Spleen (tissue), 11 donors: ENCODE measurements at regions not wholly inside any gene's neighbourhood (a gene's known extent, or its start where the extent isn't known, plus 50 kb on each side); places are given as distances from the start of the nearest gene placed in this dataset.
"Not testable (repeated sequence)": the region's sequence is repeated elsewhere in the genome, so short reads cannot be mapped to it uniquely, and the experiment has no call there.

Experiments used
- DNase-seq: peaks from one replicate; pipeline ENCODE4 v3.0.0-alpha.2; 2020
- H3K27ac ChIP-seq, 8 donors: fragments of 200-600 bp; sonication (generic) in 7 of 8; 1 replicate in 4 of 8; 2 replicates in 4 of 8; pipeline versions ENCODE4 v1.5.0 to v1.8.0; 2016 to 2021; ENCODE audit warnings: inconsistent platforms in 4 of 8, mild to moderate bottlenecking in 4 of 8, moderate library complexity in 1 of 8
- H3K27me3 ChIP-seq, 7 donors: fragments of 200-600 bp; sonication (generic) in 6 of 7; replicated peaks in 1 of 7; 1 replicate in 4 of 7; 2 replicates in 3 of 7; pipeline versions ENCODE4 v1.5.0 to v1.8.0; 2016 to 2021; ENCODE audit warnings: inconsistent platforms in 3 of 7, mild to moderate bottlenecking in 1 of 7
- H3K36me3 ChIP-seq, 6 donors: fragments of 200-600 bp; sonication (generic) in 5 of 6; 1 replicate in 4 of 6; 2 replicates in 2 of 6; pipeline versions ENCODE4 v1.5.0 to v1.8.0; 2016 to 2021; ENCODE audit warnings: inconsistent platforms in 2 of 6
- H3K4me1 ChIP-seq, 6 donors: fragments of 200-600 bp; sonication (generic) in 5 of 6; 1 replicate in 3 of 6; 2 replicates in 3 of 6; pipeline versions ENCODE4 v1.5.0 to v1.8.0; 2016 to 2021; ENCODE audit warnings: inconsistent platforms in 3 of 6
- H3K4me3 ChIP-seq, 8 donors: fragments of 200-600 bp; sonication (generic) in 7 of 8; 1 replicate in 4 of 8; 2 replicates in 4 of 8; pipeline versions ENCODE4 v1.5.0 to v1.8.0; 2016 to 2021; ENCODE audit warnings: inconsistent platforms in 4 of 8, mild to moderate bottlenecking in 4 of 8, moderate library complexity in 2 of 8
- H3K9me3 ChIP-seq, 8 donors: fragments of 200-600 bp; sonication (generic) in 7 of 8; 1 replicate in 4 of 8; 2 replicates in 4 of 8; pipeline versions ENCODE4 v1.5.0 to v1.8.0; 2016 to 2021; ENCODE audit warnings: inconsistent platforms in 4 of 8
- POLR2A ChIP-seq, 3 donors: fragments of 450-650 bp; IDR thresholded peaks; one replicate each; pipeline ENCODE4 v1.5.1; 2017; ENCODE audit warnings: antibody characterized with exemption in 3 of 3, mild to moderate bottlenecking in 1 of 3
- POLR2AphosphoS5 ChIP-seq, 3 donors: sonication (generic); formaldehyde crosslinking; IDR thresholded peaks; one replicate each; pipeline ENCODE4 v1.5.1; 2017; ENCODE audit warnings: antibody characterized with exemption in 3 of 3
- WGBS, 5 donors: extraction: QIAGEN DNeasy Blood & Tissue Kit in 3 of 5; methylation state at CpG; one replicate each; pipeline versions ENCODE4 v1.1.5 to v1.1.7; 2013 to 2018; 5-methylcytosine and 5-hydroxymethylcytosine counted together
- intact Hi-C: fragments of 100-400 bp; cut with DNase I; formaldehyde crosslinking; loops from one replicate; pipeline ENCODE4 v1.15.0; 2023; ENCODE audit warnings: low total_unique reads
- TF ChIP-seq, protein P1 (sequence below), 11 experiments: fragments of 200-600 bp in 7 of 11; fragments of 450-650 bp in 4 of 11; sonication (generic) in 4 of 11; IDR thresholded peaks in 8 of 11; conservative IDR thresholded peaks in 3 of 11; 1 replicate in 7 of 11; 2 replicates in 4 of 11; pipeline versions ENCODE4 v1.4.0 to v1.8.0; 2016 to 2021; ENCODE audit warnings: antibody characterized with exemption in 11 of 11, inconsistent platforms in 4 of 11, mild to moderate bottlenecking in 1 of 11
- donor health status: healthy with polysubstance abuse.
- donor health status: DM: no; HTN: no; CAD: no; lungs with moderate emphysema.
- donor health status: DM: no; HTN: no; CAD: no.
- donor health status: Bipolar disorder and iron deficiency.
- donor health status: healthy.
- donor health status: DM: no; HTN: no; CAD: no.
- donor health status: DM: yes; HTN: yes; CAD: no.

GRCh38 chrX:47776292-47777006 is 60.3 kb upstream of the ZNF81 start:
- WGBS, 5 donors, result 49 to 89% (median 65%) methylated on average over 4 of the region's 4 CpGs
- H3K27me3 ChIP-seq, result no peaks in the 10 kb centered on the region

DNA sequence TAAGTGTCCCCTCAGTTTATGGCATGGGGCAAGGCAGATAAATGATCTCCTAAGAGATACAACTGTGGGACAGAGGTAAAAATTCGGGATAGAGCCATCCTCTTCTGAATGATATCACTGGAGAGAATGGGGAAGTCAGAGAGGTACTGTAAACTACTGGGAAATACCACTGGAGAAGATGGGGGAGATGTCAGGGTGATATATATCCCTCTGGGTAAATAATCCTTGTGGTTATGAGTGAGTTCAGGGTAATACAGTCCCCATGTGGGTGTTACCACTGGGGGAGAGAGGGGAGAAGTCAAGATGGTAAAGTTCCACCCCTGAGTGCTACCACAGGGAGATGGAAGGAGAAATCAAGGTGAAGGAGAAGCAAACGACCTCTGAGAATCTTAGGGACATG is 63.9 kb upstream of the ZNF81 start:
- no peak for TF ChIP-seq POLR2A (IDR thresholded peaks at IDR 0.05)
- TF ChIP-seq POLR2AphosphoS5 (IDR thresholded peaks at IDR 0.05), result no peak
- TF ChIP-seq, protein P1, sequence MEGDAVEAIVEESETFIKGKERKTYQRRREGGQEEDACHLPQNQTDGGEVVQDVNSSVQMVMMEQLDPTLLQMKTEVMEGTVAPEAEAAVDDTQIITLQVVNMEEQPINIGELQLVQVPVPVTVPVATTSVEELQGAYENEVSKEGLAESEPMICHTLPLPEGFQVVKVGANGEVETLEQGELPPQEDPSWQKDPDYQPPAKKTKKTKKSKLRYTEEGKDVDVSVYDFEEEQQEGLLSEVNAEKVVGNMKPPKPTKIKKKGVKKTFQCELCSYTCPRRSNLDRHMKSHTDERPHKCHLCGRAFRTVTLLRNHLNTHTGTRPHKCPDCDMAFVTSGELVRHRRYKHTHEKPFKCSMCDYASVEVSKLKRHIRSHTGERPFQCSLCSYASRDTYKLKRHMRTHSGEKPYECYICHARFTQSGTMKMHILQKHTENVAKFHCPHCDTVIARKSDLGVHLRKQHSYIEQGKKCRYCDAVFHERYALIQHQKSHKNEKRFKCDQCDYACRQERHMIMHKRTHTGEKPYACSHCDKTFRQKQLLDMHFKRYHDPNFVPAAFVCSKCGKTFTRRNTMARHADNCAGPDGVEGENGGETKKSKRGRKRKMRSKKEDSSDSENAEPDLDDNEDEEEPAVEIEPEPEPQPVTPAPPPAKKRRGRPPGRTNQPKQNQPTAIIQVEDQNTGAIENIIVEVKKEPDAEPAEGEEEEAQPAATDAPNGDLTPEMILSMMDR (IDR thresholded peaks at IDR 0.05 in 8 of 11, conservative IDR thresholded peaks at IDR 0.05 in 3 of 11), result no peak
- no peak overlapping the region for H3K27ac ChIP-seq
- no peak overlapping the region for H3K4me3 ChIP-seq
- WGBS, 5 donors, result 34 to 70% (median 67%) methylated on average over 2 of the region's 2 CpGs
- no peaks in the 10 kb centered on the region for H3K4me1 ChIP-seq
- H3K36me3 ChIP-seq, result no peaks in the 10 kb centered on the region
- peaks cover 0 to 12% (median 0%) of the 10 kb centered on the region in 7 donors for H3K27me3 ChIP-seq
- intact Hi-C loops, result no loop called here
- no peaks in the 10 kb centered on the region for H3K9me3 ChIP-seq
- DNase-seq, result no peak

More at GRCh38 chrX:47776292-47777006, 60.3 kb upstream of the ZNF81 start:
- H3K4me1 ChIP-seq, result no peaks in the 10 kb centered on the region
- H3K4me3 ChIP-seq, result no peak overlapping the region
- DNase-seq, result no peak
- no peaks in the 10 kb centered on the region for H3K9me3 ChIP-seq
- no peak overlapping the region for H3K27ac ChIP-seq
- intact Hi-C loops, result no loop called here
- TF ChIP-seq POLR2AphosphoS5 (IDR thresholded peaks at IDR 0.05) (no peak), POLR2A (IDR thresholded peaks at IDR 0.05) (no peak)
- TF ChIP-seq, protein P1 (IDR thresholded peaks at IDR 0.05 in 8 of 11, conservative IDR thresholded peaks at IDR 0.05 in 3 of 11), result no peak
- H3K36me3 ChIP-seq, result no peaks in the 10 kb centered on the region

DNA sequence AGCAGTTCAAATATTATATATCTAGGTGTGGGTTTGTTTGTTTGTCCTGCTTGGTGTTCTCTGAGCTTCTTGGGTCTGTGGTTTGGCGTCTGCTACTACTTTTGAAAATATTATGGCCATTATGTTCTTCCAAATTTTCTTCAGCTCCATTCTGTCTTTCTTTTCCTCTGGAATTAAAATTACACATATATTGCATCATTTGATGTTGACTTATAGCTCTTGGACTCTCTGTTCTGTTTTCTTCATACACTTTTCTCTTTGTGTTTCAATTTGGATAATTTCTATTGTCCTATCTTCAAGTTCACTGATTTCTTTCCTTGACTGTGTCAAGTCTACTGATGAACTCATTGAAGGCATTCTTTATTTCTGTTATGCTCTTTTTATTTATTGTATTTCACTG is 65.2 kb upstream of the ZNF81 start:
- intact Hi-C loops, result no loop called here
- 68 to 96% (median 76%) methylated on average over 1 of the region's 1 CpG for WGBS, 5 donors
- no peak overlapping the region for H3K4me3 ChIP-seq

GRCh38 chrX:47762826-47763225 is 73.9 kb upstream of the ZNF81 start:
- H3K27ac ChIP-seq, intact Hi-C loops, H3K4me1 ChIP-seq, H3K27me3 ChIP-seq, H3K36me3 ChIP-seq, DNase-seq, H3K4me3 ChIP-seq: not testable (repeated sequence)
- 90 to 100% (median 100%) methylated on average over 1 of the region's 1 CpG for WGBS, 5 donors
- peaks cover 0 to 32% (median under 1%) of the 10 kb centered on the region in 8 donors for H3K9me3 ChIP-seq

More for the DNA sequence above, 65.2 kb upstream of the ZNF81 start:
- Histone ChIP-seq H3K27me3 (peaks cover 0 to 12% (median 0%) of the 10 kb centered on the region in 7 donors), H3K4me1 (no peaks in the 10 kb centered on the region), H3K9me3 (no peaks in the 10 kb centered on the region), H3K36me3 (no peaks in the 10 kb centered on the region), H3K27ac (no peak overlapping the region)
- TF ChIP-seq POLR2A (IDR thresholded peaks at IDR 0.05), result no peak
- no peak for TF ChIP-seq POLR2AphosphoS5 (IDR thresholded peaks at IDR 0.05)
- TF ChIP-seq, protein P1 (IDR thresholded peaks at IDR 0.05 in 8 of 11, conservative IDR thresholded peaks at IDR 0.05 in 3 of 11), result no peak
- DNase-seq, result no peak
